Activated CD4-positive, alpha-beta T cell treated with anti-CD3 and anti-CD28 coated beads for 36 hours (primary cell): ENCODE measurements at regions not wholly inside any gene's neighbourhood (a gene's known extent, or its start where the extent isn't known, plus 50 kb on each side); places are given as distances from the start of the nearest gene placed in this dataset.

ENCODE experiments used
- ATAC-seq: fragments of 200-7000 bp; cut with Tn5 transposase; one replicate; pipeline ENCODE4 v1.10.0; 2021; ENCODE audit warnings: mild to moderate bottlenecking, moderate library complexity
- CTCF ChIA-PET: fragments of 350-600 bp; sonication (Branson Sonifier 250); formaldehyde crosslinking; loops from one replicate; lab custom pipeline; 2021; ENCODE audit warnings: antibody characterized with exemption; lab: Charles Lee
- POLR2A ChIA-PET: fragments of 350-600 bp; sonication (Branson Sonifier 250); formaldehyde crosslinking; loops from one replicate; lab custom pipeline; 2021; ENCODE audit warnings: antibody characterized with exemption, inconsistent platforms; lab: Charles Lee
- DNase-seq: peaks from one replicate; pipeline ENCODE4 v3.0.0-alpha.2; 2020
- H3K27ac Mint-ChIP-seq: one replicate; pipeline ENCODE4 v1.8.0; 2021; ENCODE audit warnings: mixed read lengths
- H3K27me3 Mint-ChIP-seq: one replicate; pipeline ENCODE4 v1.8.0; 2021; ENCODE audit warnings: mixed read lengths
- H3K36me3 Mint-ChIP-seq: one replicate; pipeline ENCODE4 v1.8.0; 2021; ENCODE audit warnings: low read depth, mixed read lengths
- H3K4me1 Mint-ChIP-seq: one replicate; pipeline ENCODE4 v1.8.0; 2021; ENCODE audit warnings: mixed read lengths
- H3K4me3 Mint-ChIP-seq: one replicate; pipeline ENCODE4 v1.8.0; 2021; ENCODE audit warnings: mild to moderate bottlenecking, moderate library complexity, mixed read lengths
- H3K9me3 Mint-ChIP-seq: one replicate; pipeline ENCODE4 v1.8.0; 2021; ENCODE audit warnings: low read depth, mixed read lengths
- intact Hi-C, 2 experiments: fragments of 100-400 bp; cut with DNase I in 1 of 2; cut with micrococcal nuclease in 1 of 2; formaldehyde crosslinking; loops; one replicate each; pipeline versions ENCODE4 v1.14.2 to v1.15.1; 2022 to 2024; cut with DNase I, micrococcal nuclease

- DNase-seq (no peak), ATAC-seq (no peak)
- no peaks in the 10 kb centered on the region for H3K36me3 Mint-ChIP-seq
- ChIA-PET CTCF (no interaction called here), POLR2A (no interaction called here)
- H3K4me1 Mint-ChIP-seq = no peaks in the 10 kb centered on the region
- intact Hi-C loops = no loop called here
- no peak overlapping the region for H3K27ac Mint-ChIP-seq
- no peaks in the 10 kb centered on the region for H3K27me3 Mint-ChIP-seq
- H3K9me3 Mint-ChIP-seq = peaks cover 2% of the 10 kb centered on the region
- H3K4me3 Mint-ChIP-seq = no peak overlapping the region
Measured at GRCh38 chr5:9686216-9686615, 56.1 kb upstream of the TAS2R1 start.

- POLR2A ChIA-PET = no interaction called here
Measured at GRCh38 chr5:9681706-9682105, 51.6 kb upstream of the TAS2R1 start.

More at GRCh38 chr5:9681706-9682105, 51.6 kb upstream of the TAS2R1 start:
- CTCF ChIA-PET = no interaction called here
- intact Hi-C loops = no loop called here
- no peak overlapping the region for H3K27ac Mint-ChIP-seq
- H3K9me3 Mint-ChIP-seq = peaks cover 11% of the 10 kb centered on the region
- no peaks in the 10 kb centered on the region for H3K4me1 Mint-ChIP-seq
- no peaks in the 10 kb centered on the region for H3K36me3 Mint-ChIP-seq
- H3K4me3 Mint-ChIP-seq = no peak overlapping the region
- ATAC-seq (no peak), DNase-seq (no peak)
- no peaks in the 10 kb centered on the region for H3K27me3 Mint-ChIP-seq
